ENCODE measurements at regions not wholly inside any gene's neighbourhood (a gene's known extent, or its start where the extent isn't known, plus 50 kb on each side); places are given as distances from the start of the nearest gene placed in this dataset.

DNA sequence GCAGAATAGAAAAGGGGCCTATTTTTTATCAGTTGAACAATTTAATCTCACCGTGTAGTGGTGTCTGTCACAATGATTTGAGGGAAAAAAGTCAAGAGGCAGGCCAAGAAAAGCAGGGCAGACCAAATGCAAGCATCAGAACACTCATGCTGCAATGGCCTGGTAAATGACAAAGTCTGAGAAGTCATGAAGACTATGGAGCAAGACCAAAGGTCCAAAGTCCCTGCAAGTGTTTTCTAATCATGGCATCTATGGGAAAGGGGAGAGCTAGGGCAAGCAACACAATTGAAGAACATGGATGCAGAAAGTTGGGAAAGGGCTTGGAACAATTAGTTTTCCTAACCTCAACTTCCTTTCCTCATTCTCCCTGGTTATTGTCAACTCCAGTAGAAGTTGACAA, 147.7 kb upstream of the TLL1 start:
- no peak overlapping the region for H3K4me3 ChIP-seq (ENCODE audit: control insufficient read depth, low read depth, low read length)
- TF ChIP-seq, protein P1, sequence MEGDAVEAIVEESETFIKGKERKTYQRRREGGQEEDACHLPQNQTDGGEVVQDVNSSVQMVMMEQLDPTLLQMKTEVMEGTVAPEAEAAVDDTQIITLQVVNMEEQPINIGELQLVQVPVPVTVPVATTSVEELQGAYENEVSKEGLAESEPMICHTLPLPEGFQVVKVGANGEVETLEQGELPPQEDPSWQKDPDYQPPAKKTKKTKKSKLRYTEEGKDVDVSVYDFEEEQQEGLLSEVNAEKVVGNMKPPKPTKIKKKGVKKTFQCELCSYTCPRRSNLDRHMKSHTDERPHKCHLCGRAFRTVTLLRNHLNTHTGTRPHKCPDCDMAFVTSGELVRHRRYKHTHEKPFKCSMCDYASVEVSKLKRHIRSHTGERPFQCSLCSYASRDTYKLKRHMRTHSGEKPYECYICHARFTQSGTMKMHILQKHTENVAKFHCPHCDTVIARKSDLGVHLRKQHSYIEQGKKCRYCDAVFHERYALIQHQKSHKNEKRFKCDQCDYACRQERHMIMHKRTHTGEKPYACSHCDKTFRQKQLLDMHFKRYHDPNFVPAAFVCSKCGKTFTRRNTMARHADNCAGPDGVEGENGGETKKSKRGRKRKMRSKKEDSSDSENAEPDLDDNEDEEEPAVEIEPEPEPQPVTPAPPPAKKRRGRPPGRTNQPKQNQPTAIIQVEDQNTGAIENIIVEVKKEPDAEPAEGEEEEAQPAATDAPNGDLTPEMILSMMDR (IDR thresholded peaks at IDR 0.05; ENCODE audit: control insufficient read depth, insufficient read depth, low read depth, low read length, missing control alignments): no peak
- DNase-seq (ENCODE audit: low read depth): no peak

DNA sequence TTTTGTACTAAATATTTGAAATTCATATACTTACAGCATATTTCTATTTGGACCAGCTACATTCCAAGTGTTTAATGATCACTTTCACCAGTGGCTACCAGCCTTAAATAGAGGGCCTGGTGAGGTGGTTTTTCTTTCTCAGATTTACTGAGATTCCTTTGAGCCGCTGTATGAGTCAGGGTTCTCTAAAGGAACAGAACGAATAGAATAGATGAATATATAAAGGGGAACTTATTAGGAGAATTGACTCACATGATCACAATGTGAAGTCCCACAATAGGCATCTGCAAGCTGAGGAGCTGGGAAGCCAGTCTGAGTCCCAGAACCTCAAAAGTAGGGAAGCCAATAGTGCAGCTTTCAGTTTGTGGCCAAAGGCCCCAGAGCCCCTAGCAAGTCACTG, 146.2 kb upstream of the TLL1 start:
- TF ChIP-seq, protein P1 (IDR thresholded peaks at IDR 0.05; ENCODE audit: control insufficient read depth, insufficient read depth, low read depth, low read length, missing control alignments): no peak
- H3K4me3 ChIP-seq (ENCODE audit: control insufficient read depth, low read depth, low read length): no peak overlapping the region
- DNase-seq (ENCODE audit: low read depth): no peak

DNA sequence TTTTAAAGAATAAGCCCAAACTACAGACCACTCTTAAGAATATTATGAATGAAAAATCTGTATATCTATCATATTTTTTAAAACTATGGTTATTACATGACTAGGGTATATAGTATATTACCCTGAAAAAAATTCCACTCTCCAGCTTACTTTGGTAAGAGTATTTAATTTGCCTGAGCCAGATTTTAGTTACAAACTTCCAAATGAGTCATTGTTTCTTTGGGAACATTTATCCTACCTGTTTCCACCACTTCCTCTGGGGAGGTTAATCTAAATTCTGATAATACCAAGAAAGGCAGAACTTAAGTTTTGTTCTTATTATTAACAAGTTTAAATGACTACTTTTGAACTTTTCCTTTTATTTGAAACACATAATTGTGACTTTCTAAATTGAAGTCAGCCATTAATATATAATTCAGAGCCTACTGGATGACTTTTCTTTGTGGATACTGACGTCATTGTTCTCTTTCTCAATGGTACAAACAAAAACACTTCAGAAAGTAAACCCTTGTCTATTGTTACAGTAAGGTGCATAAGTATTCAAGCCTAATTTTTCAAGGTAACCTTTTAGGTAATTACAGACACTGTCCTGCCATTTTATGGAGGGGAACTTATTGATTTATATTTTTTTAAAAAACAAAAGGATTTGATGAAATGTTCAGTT, 135.6 kb upstream of the TLL1 start:
- TF ChIP-seq, protein P1 (IDR thresholded peaks at IDR 0.05; ENCODE audit: control insufficient read depth, insufficient read depth, low read depth, low read length, missing control alignments): no peak
- no peak for DNase-seq (ENCODE audit: low read depth)
- H3K4me3 ChIP-seq (ENCODE audit: control insufficient read depth, low read depth, low read length): no peak overlapping the region

GRCh38 chr4:165738571-165738970, 134.5 kb upstream of the TLL1 start:
- H3K4me3 ChIP-seq (ENCODE audit: control insufficient read depth, low read depth, low read length): no peak overlapping the region
- TF ChIP-seq, protein P1 (IDR thresholded peaks at IDR 0.05; ENCODE audit: control insufficient read depth, insufficient read depth, low read depth, low read length, missing control alignments): no peak
- no peak for DNase-seq (ENCODE audit: low read depth)

DNA sequence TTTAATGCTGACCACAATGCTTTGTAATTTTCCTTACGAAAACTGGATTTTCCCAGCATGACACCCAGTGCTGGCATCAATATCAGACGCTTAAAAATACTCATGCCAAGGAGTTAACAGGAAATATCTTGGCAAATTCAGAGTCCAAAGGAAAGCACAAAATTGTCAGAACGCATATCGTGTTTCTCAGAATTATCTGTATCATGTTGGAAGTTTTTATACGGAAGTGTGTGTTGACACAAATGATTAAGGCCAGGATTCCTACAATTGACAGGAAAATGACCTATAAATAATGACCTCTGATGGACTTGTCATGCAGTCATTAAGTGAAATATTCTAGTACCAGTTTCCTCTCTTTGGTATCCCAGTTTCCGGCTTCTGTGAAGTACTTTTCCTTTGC, 132.1 kb upstream of the TLL1 start:
- TF ChIP-seq, protein P1 (IDR thresholded peaks at IDR 0.05; ENCODE audit: control insufficient read depth, insufficient read depth, low read depth, low read length, missing control alignments): no peak
- no peak overlapping the region for H3K4me3 ChIP-seq (ENCODE audit: control insufficient read depth, low read depth, low read length)
- DNase-seq (ENCODE audit: low read depth): no peak

- TF ChIP-seq, protein P1 (IDR thresholded peaks at IDR 0.05; ENCODE audit: control insufficient read depth, insufficient read depth, low read depth, low read length, missing control alignments): no peak
- no peak for DNase-seq (ENCODE audit: low read depth)
- no peak overlapping the region for H3K4me3 ChIP-seq (ENCODE audit: control insufficient read depth, low read depth, low read length)
Observed at GRCh38 chr4:165743422-165743821, 129.6 kb upstream of the TLL1 start.
